HepG2 (cell line): ENCODE measurements at regions not wholly inside any gene's neighbourhood (a gene's known extent, or its start where the extent isn't known, plus 50 kb on each side); places are given as distances from the start of the nearest gene placed in this dataset.

Source experiments
- FOSL1 ChIP-seq: sonication (generic); formaldehyde crosslinking; IDR thresholded peaks from 2 replicates; pipeline ENCODE4 v1.9.0; 2021; ENCODE audit warnings: missing genetic modification reagents, borderline replicate concordance
- HNRNPH1 ChIP-seq: fragments of 200-400 bp; formaldehyde crosslinking; optimal IDR thresholded peaks from 2 replicates; pipeline ENCODE3; 2017; ENCODE audit warnings: mild to moderate bottlenecking, low read depth, low read length
- KMT2A ChIP-seq: sonication (generic); formaldehyde crosslinking; IDR thresholded peaks from 2 replicates; pipeline ENCODE4 v1.4.0; 2020; ENCODE audit warnings: missing genetic modification reagents
- SAFB2 ChIP-seq: sonication (generic); formaldehyde crosslinking; IDR thresholded peaks from 2 replicates; pipeline ENCODE4 v1.5.1; 2020; ENCODE audit warnings: missing genetic modification reagents, low read depth, mild to moderate bottlenecking, borderline replicate concordance
- TFDP2 ChIP-seq: sonication (generic); formaldehyde crosslinking; IDR thresholded peaks from 2 replicates; pipeline ENCODE4 v1.4.0; 2020; ENCODE audit warnings: missing genetic modification reagents
- TMF1 ChIP-seq: sonication (generic); formaldehyde crosslinking; IDR thresholded peaks from 2 replicates; pipeline ENCODE4 v1.8.1; 2022; ENCODE audit warnings: low read depth, missing genetic modification reagents
- ZMAT3 ChIP-seq: sonication (generic); formaldehyde crosslinking; conservative IDR thresholded peaks from 2 replicates; pipeline ENCODE4 v1.7.0; 2021; ENCODE audit warnings: missing genetic modification reagents
- TF ChIP-seq, protein P1 (sequence below): sonication (generic); formaldehyde crosslinking; IDR thresholded peaks from 2 replicates; pipeline ENCODE4 v1.5.1; 2020; ENCODE audit warnings: mild to moderate bottlenecking, moderate library complexity, missing genetic modification reagents
- TF ChIP-seq, protein P2 (sequence below): sonication (generic); formaldehyde crosslinking; IDR thresholded peaks from 2 replicates; pipeline ENCODE4 v1.5.1; 2020; ENCODE audit warnings: mild to moderate bottlenecking, missing genetic modification reagents
- TF ChIP-seq, protein P3 (sequence below): IDR thresholded peaks from 2 replicates; pipeline ENCODE4 v1.6.1; 2012; ENCODE audit warnings: low read length, improper control_type of control experiment
- TF ChIP-seq, protein P4 (sequence below): sonication (generic); formaldehyde crosslinking; IDR thresholded peaks from 2 replicates; pipeline ENCODE4 v1.9.0; 2021; ENCODE audit warnings: mild to moderate bottlenecking, missing genetic modification reagents

- TF ChIP-seq TFDP2 (CRISPR knock-in tag) (no peak), ZMAT3 (CRISPR knock-in tag) (no peak), FOSL1 (CRISPR knock-in tag) (no peak), TMF1 (CRISPR knock-in tag) (no peak), KMT2A (CRISPR knock-in tag) (no peak), HNRNPH1 (no peak), SAFB2 (CRISPR knock-in tag) (no peak)
- TF ChIP-seq, protein P1, sequence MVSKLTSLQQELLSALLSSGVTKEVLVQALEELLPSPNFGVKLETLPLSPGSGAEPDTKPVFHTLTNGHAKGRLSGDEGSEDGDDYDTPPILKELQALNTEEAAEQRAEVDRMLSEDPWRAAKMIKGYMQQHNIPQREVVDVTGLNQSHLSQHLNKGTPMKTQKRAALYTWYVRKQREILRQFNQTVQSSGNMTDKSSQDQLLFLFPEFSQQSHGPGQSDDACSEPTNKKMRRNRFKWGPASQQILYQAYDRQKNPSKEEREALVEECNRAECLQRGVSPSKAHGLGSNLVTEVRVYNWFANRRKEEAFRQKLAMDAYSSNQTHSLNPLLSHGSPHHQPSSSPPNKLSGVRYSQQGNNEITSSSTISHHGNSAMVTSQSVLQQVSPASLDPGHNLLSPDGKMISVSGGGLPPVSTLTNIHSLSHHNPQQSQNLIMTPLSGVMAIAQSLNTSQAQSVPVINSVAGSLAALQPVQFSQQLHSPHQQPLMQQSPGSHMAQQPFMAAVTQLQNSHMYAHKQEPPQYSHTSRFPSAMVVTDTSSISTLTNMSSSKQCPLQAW: 0 out of 2 replicates have a peak, but pooled peaks have one; percentile 63
- TF ChIP-seq, protein P2, sequence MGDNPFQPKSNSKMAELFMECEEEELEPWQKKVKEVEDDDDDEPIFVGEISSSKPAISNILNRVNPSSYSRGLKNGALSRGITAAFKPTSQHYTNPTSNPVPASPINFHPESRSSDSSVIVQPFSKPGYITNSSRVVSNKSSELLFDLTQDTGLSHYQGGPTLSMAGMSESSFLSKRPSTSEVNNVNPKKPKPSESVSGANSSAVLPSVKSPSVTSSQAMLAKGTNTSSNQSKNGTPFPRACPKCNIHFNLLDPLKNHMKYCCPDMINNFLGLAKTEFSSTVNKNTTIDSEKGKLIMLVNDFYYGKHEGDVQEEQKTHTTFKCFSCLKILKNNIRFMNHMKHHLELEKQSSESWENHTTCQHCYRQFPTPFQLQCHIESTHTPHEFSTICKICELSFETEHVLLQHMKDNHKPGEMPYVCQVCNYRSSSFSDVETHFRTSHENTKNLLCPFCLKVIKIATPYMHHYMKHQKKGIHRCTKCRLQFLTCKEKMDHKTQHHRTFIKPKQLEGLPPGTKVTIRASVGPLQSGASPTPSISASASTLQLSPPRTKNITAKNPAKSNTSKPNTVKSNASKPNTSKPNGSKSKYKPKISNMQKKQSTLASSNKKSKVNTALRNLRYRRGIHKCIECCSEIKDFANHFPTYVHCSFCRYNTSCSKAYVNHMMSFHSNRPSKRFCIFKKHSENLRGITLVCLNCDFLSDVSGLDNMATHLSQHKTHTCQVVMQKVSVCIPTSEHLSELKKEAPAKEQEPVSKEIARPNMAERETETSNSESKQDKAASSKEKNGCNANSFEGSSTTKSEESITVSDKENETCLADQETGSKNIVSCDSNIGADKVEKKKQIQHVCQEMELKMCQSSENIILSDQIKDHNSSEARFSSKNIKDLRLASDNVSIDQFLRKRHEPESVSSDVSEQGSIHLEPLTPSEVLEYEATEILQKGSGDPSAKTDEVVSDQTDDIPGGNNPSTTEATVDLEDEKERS (CRISPR knock-in tag): no peak
- TF ChIP-seq, protein P3, sequence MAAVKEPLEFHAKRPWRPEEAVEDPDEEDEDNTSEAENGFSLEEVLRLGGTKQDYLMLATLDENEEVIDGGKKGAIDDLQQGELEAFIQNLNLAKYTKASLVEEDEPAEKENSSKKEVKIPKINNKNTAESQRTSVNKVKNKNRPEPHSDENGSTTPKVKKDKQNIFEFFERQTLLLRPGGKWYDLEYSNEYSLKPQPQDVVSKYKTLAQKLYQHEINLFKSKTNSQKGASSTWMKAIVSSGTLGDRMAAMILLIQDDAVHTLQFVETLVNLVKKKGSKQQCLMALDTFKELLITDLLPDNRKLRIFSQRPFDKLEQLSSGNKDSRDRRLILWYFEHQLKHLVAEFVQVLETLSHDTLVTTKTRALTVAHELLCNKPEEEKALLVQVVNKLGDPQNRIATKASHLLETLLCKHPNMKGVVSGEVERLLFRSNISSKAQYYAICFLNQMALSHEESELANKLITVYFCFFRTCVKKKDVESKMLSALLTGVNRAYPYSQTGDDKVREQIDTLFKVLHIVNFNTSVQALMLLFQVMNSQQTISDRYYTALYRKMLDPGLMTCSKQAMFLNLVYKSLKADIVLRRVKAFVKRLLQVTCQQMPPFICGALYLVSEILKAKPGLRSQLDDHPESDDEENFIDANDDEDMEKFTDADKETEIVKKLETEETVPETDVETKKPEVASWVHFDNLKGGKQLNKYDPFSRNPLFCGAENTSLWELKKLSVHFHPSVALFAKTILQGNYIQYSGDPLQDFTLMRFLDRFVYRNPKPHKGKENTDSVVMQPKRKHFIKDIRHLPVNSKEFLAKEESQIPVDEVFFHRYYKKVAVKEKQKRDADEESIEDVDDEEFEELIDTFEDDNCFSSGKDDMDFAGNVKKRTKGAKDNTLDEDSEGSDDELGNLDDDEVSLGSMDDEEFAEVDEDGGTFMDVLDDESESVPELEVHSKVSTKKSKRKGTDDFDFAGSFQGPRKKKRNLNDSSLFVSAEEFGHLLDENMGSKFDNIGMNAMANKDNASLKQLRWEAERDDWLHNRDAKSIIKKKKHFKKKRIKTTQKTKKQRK: no peak
- TF ChIP-seq, protein P4, sequence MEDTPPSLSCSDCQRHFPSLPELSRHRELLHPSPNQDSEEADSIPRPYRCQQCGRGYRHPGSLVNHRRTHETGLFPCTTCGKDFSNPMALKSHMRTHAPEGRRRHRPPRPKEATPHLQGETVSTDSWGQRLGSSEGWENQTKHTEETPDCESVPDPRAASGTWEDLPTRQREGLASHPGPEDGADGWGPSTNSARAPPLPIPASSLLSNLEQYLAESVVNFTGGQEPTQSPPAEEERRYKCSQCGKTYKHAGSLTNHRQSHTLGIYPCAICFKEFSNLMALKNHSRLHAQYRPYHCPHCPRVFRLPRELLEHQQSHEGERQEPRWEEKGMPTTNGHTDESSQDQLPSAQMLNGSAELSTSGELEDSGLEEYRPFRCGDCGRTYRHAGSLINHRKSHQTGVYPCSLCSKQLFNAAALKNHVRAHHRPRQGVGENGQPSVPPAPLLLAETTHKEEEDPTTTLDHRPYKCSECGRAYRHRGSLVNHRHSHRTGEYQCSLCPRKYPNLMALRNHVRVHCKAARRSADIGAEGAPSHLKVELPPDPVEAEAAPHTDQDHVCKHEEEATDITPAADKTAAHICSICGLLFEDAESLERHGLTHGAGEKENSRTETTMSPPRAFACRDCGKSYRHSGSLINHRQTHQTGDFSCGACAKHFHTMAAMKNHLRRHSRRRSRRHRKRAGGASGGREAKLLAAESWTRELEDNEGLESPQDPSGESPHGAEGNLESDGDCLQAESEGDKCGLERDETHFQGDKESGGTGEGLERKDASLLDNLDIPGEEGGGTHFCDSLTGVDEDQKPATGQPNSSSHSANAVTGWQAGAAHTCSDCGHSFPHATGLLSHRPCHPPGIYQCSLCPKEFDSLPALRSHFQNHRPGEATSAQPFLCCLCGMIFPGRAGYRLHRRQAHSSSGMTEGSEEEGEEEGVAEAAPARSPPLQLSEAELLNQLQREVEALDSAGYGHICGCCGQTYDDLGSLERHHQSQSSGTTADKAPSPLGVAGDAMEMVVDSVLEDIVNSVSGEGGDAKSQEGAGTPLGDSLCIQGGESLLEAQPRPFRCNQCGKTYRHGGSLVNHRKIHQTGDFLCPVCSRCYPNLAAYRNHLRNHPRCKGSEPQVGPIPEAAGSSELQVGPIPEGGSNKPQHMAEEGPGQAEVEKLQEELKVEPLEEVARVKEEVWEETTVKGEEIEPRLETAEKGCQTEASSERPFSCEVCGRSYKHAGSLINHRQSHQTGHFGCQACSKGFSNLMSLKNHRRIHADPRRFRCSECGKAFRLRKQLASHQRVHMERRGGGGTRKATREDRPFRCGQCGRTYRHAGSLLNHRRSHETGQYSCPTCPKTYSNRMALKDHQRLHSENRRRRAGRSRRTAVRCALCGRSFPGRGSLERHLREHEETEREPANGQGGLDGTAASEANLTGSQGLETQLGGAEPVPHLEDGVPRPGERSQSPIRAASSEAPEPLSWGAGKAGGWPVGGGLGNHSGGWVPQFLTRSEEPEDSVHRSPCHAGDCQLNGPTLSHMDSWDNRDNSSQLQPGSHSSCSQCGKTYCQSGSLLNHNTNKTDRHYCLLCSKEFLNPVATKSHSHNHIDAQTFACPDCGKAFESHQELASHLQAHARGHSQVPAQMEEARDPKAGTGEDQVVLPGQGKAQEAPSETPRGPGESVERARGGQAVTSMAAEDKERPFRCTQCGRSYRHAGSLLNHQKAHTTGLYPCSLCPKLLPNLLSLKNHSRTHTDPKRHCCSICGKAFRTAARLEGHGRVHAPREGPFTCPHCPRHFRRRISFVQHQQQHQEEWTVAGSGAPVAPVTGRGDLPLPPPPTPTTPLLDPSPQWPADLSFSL: no peak
These were observed 139.3 kb upstream of the IER5L start (continued) for GRCh38 chr9:129317179-129318011.
